HG03280 (cell line): ENCODE measurements at regions not wholly inside any gene's neighbourhood (a gene's known extent, or its start where the extent isn't known, plus 50 kb on each side); places are given as distances from the start of the nearest gene placed in this dataset.

Source experiments
- ATAC-seq: cut with Tn5 transposase; IDR thresholded peaks from one replicate; pipeline ENCODE4 v1.9.1; 2021; ENCODE audit warnings: mild to moderate bottlenecking, moderate library complexity; ENCODE audit not compliant: unreplicated experiment

DNA sequence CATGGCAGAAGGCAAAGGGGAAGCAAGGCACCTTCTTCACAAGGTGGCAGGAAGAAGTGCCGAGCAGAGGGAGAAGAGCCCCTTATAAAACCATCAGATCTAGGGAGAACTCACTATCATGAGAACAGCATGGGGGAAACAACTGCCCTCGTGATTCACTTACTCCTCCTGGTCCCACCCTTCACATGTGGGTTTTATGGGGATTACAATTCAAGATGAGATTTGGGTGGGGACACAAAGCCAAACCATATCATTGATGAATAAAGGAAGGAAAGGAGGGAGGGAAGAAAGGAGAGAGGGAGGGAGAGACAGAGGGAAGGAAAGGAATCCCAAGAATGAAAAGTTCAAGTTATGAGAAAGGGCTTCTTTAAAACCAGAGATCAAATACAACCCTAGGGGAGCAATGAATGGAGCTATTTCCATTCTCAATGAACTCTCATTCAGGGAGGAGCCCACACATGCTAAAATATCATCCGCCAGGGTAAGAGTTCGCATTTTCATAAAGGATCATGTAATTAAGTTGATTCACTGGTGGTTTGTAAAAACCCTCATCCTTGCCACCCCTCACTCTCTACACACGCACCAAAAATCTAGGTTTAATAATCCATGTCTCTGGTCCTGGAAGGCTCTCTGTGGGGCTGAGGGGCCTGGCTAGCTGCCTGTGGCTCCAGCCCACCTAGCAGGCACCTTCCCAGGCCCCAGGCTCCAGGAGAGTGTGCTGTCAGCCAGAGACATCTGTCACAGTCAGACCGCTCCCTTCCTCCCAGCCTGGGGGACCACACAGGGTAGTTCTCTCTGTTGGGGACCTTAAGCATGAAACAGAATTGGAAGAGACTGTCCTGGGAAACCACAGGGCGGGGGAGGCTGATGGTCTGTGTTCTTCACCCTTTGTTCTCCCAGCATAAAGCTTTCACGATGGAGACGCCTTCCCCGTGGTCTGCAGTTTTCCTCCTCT lies 94.0 kb downstream of the CCDC185 start:
- ATAC-seq: no peak

DNA sequence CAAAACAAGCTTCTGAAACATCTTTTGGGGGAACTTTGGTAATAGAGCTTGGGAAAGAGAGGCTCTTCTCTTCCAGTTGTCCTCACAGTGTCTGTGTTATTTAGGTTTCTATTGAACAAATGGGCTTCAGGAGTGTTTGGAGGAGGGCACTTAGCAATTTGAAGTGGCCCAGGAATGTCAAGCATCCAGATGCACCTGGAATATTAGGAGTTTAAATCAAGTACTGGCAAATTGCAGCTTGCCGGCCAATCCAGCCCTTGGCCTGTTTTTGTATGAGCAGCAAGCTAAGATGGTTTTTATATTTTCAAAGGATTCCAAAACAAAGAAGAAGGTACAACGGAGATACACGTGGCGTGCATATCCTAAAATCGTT lies 94.7 kb downstream of the CCDC185 start:
- ATAC-seq: no peak

GRCh38 chr1:223489439-223489838 lies 96.2 kb downstream of the CCDC185 start:
- ATAC-seq: no peak

- ATAC-seq: no peak
Observed at GRCh38 chr1:223490256-223490655, 97.0 kb downstream of the CCDC185 start.
